ENCODE measurements at regions not wholly inside any gene's neighbourhood (a gene's known extent, or its start where the extent isn't known, plus 50 kb on each side); places are given as distances from the start of the nearest gene placed in this dataset.

DNA sequence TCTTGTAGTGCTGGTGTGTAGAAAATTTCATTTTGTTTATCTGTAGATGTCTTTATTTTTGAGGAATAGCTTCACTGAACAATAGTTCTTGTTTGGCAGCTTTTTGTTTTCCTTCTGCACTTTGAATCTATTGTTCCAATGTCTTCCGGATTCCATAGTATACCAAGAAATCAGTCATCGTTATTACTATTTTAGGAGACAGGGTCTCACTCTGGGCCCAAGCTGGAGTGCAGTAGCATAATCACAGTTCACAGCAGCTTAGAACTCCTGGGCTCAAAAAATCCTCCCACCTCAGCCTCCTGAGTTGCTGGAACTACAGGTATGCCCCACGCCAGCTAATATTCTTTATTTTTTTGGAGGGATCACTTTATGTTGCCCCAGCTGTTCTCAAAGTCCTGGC lies 67.7 kb upstream of the RGS2 start (continued):
- TF ChIP-seq CHD7 (IDR thresholded peaks at IDR 0.05; ENCODE audit: insufficient replicate concordance, low read length) (no peak), ASH2L (IDR thresholded peaks at IDR 0.05; ENCODE audit: low read length) (no peak), GTF2F1 (IDR thresholded peaks at IDR 0.05; ENCODE audit: borderline replicate concordance, low read depth, low read length) (no peak), SRF (IDR thresholded peaks at IDR 0.05; ENCODE audit: low read depth, low read length) (no peak), TAF7 (optimal IDR thresholded peaks at IDR 0.05; ENCODE audit: borderline replicate concordance, low read depth, low read length) (no peak), CBX5 (IDR thresholded peaks at IDR 0.05; ENCODE audit: low read depth, low read length) (no peak), RAD21 (IDR thresholded peaks at IDR 0.05 in 1 of 2, conservative IDR thresholded peaks at IDR 0.05 in 1 of 2; ENCODE audit: low read depth in 2 of 2, low read length in 2 of 2) (no peak)

Data from H1 (cell line).